ENCODE measurements at regions not wholly inside any gene's neighbourhood (a gene's known extent, or its start where the extent isn't known, plus 50 kb on each side); places are given as distances from the start of the nearest gene placed in this dataset.

DNA sequence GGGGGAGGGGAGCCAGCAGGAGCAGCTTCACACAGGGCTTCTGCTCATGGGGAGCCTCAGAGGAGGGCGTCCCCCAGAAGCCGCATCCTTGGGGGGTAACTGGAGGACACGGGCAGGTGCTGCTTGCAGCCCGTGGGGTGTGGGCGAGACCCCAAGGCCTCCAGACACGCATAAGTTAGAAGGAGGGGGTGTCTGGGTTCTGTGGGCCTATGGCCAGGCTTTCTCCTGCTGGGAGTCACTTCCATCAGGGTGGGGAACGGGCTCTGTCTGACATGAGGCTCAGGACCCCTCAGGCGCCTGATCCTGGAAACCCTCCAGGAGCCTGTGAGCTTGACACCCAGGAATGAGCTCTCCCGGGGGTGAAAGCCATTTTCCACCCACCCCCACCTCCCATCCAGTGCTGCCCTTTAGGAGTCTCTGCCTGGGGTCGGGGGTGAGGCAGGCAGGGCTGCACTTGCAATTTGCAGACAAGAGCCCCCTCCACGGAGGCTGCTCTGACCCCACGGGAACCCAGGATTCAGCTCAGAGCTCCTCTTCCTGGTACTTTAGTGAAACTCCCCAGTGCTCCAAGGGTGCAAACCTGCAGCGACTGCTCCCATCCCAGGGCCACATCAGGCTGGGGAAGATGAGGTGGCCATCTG lies 325.7 kb downstream of the ADGRD1 start:
- H3K4me3 ChIP-seq = no peak overlapping the region
- no peaks in the 10 kb centered on the region for H3K36me3 ChIP-seq
- DNase-seq (no peak), ATAC-seq (no peak)
- no peaks in the 10 kb centered on the region for H3K27me3 ChIP-seq
- intact Hi-C loops (cut with DNase I; ENCODE audit: low total_unique reads) (no loop called here), in situ Hi-C loops (cut with MboI; ENCODE audit: low sequenced_read_pairs in 4 of 4) (no loop called here)
- H3K9me3 ChIP-seq = no peaks in the 10 kb centered on the region
- TF ChIP-seq, protein P1, sequence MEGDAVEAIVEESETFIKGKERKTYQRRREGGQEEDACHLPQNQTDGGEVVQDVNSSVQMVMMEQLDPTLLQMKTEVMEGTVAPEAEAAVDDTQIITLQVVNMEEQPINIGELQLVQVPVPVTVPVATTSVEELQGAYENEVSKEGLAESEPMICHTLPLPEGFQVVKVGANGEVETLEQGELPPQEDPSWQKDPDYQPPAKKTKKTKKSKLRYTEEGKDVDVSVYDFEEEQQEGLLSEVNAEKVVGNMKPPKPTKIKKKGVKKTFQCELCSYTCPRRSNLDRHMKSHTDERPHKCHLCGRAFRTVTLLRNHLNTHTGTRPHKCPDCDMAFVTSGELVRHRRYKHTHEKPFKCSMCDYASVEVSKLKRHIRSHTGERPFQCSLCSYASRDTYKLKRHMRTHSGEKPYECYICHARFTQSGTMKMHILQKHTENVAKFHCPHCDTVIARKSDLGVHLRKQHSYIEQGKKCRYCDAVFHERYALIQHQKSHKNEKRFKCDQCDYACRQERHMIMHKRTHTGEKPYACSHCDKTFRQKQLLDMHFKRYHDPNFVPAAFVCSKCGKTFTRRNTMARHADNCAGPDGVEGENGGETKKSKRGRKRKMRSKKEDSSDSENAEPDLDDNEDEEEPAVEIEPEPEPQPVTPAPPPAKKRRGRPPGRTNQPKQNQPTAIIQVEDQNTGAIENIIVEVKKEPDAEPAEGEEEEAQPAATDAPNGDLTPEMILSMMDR (IDR thresholded peaks at IDR 0.05 in 4 of 5, conservative IDR thresholded peaks at IDR 0.05 in 1 of 5) = no peak
- TF ChIP-seq POLR2A (IDR thresholded peaks at IDR 0.05) = no peak
- H3K4me1 ChIP-seq = no peaks in the 10 kb centered on the region
- H3K27ac ChIP-seq = no peak overlapping the region

DNA sequence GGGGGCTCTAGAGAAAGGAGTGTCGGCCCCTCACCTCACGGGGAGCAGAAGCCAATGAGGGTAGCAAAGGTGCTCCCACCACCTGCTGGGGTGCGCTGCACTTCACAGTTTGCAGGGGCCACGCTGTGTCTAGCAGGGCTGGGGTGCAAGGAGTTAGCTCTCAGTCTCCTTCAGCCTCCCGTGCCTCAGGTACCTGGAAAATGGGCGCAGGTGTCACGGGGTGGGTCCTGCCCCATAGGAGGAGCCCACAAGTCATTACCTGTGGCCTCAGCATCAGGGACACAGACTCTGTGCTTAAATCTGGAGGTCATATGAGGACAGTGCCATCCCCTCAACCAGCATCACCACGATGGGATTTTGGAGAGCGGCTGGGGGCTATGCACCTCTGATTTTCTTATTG lies 326.7 kb downstream of the ADGRD1 start:
- intact Hi-C loops (cut with DNase I; ENCODE audit: low total_unique reads) (no loop called here), in situ Hi-C loops (cut with MboI; ENCODE audit: low sequenced_read_pairs in 4 of 4) (no loop called here)
- no peaks in the 10 kb centered on the region for H3K27me3 ChIP-seq
- H3K4me3 ChIP-seq = no peak overlapping the region
- no peak for DNase-seq
- H3K4me1 ChIP-seq = no peaks in the 10 kb centered on the region
- no peak overlapping the region for H3K27ac ChIP-seq
- H3K9me3 ChIP-seq = no peaks in the 10 kb centered on the region
- TF ChIP-seq, protein P1 (IDR thresholded peaks at IDR 0.05 in 4 of 5, conservative IDR thresholded peaks at IDR 0.05 in 1 of 5) = no peak
- TF ChIP-seq POLR2A (IDR thresholded peaks at IDR 0.05) = no peak
- no peak for ATAC-seq
- H3K36me3 ChIP-seq = no peaks in the 10 kb centered on the region

DNA sequence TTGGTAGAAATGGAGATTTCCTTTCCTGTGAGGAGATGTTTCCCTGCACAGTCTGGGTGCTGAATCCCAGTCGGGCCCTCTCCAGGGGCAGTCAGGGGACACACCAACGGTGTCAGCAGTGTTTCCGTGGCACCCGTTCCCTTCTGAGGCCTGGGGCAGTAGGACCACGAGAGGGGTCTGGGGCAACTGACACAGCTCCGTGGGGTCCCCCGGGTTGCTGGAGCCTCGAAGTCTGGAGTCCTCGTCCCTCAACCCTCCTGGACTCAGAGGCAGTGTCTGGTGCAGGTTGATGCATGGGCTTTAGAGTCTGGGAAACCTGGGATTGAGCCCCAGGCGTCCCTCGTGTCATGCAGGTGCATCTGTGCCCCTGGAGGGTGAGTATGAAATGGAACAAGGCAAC lies 327.3 kb downstream of the ADGRD1 start:
- H3K27me3 ChIP-seq = no peaks in the 10 kb centered on the region
- in situ Hi-C loops (cut with MboI; ENCODE audit: low sequenced_read_pairs in 4 of 4) = no loop called here
- ATAC-seq (no peak), DNase-seq (no peak)
- intact Hi-C loops (cut with DNase I; ENCODE audit: low total_unique reads) = no loop called here
- H3K9me3 ChIP-seq = no peaks in the 10 kb centered on the region
- no peaks in the 10 kb centered on the region for H3K36me3 ChIP-seq
- H3K4me3 ChIP-seq = no peak overlapping the region
- TF ChIP-seq, protein P1 (IDR thresholded peaks at IDR 0.05 in 4 of 5, conservative IDR thresholded peaks at IDR 0.05 in 1 of 5) = no peak
- TF ChIP-seq POLR2A (IDR thresholded peaks at IDR 0.05) = no peak
- H3K4me1 ChIP-seq = no peaks in the 10 kb centered on the region
- no peak overlapping the region for H3K27ac ChIP-seq

DNA sequence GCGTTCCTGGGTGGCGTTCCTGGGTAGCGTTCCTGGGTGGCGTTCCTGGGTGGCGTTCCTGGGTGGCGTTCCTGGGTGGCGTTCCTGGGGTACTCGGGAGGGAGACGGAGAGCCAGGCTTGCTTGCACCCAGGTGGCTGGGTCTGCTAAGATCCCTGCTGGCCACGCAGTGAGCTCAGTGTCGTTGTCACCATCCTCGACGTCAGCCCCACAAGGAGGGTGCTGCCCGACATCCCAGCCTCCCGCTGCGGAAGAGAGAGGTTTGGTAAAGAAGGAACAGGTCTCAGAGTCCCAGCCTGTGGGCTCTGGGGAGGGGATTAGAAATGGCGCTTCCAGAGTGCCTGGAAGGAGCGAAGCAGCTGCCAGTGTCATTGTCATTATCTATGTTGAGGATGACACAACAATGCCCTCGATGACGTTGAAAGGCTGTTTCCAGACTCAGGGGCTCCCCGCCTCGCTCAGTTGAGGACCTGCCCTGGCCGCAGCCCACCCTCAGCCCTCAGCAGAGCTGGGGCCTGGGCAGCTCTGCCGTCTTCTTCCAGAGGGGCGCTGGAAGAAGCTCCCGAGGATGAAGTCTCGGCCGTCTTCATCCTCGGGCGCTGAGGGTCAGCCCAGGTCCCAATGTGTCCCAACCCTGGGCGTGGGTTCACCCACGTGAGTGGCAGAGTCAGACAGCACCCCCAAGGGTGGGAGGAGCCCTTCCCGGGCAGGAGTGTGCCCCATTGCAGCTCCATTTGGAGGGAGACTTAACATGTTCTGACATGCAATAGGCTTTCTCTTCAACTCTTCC lies 328.8 kb downstream of the ADGRD1 start:
- no peak overlapping the region for H3K27ac ChIP-seq
- TF ChIP-seq, protein P1 (IDR thresholded peaks at IDR 0.05 in 4 of 5, conservative IDR thresholded peaks at IDR 0.05 in 1 of 5) = no peak
- H3K4me3 ChIP-seq = no peak overlapping the region
- DNase-seq (peak in 1 of 2 donors; percentile 3), ATAC-seq (no peak)
- in situ Hi-C loops (cut with MboI; ENCODE audit: low sequenced_read_pairs in 4 of 4) (no loop called here), intact Hi-C loops (cut with DNase I; ENCODE audit: low total_unique reads) (no loop called here)
- H3K27me3 ChIP-seq = no peaks in the 10 kb centered on the region
- H3K4me1 ChIP-seq = no peaks in the 10 kb centered on the region
- no peaks in the 10 kb centered on the region for H3K36me3 ChIP-seq
- no peaks in the 10 kb centered on the region for H3K9me3 ChIP-seq

Measured in gastrocnemius medialis (tissue), 4 donors.